T-cell (primary cell): ENCODE measurements at regions not wholly inside any gene's neighbourhood (a gene's known extent, or its start where the extent isn't known, plus 50 kb on each side); places are given as distances from the start of the nearest gene placed in this dataset.

Source experiments
- ATAC-seq, 4 experiments: fragments of 200-7000 bp in 3 of 4; fragments of 150-1000 bp in 1 of 4; cut with Tn5 transposase; replicated peaks in 1 of 4; 1 replicate in 3 of 4; 2 replicates in 1 of 4; pipeline ENCODE4 v1.10.0; 2021; ENCODE audit warnings: moderate library complexity in 3 of 4, mild to moderate bottlenecking in 2 of 4, moderate number of reproducible peaks in 1 of 4
- CTCF ChIA-PET, 2 donors: fragments of 300-600 bp; sonication (Branson Sonifier 250); formaldehyde crosslinking; loops; one replicate each; lab custom pipeline; 2022; ENCODE audit warnings: antibody characterized with exemption in 2 of 2; lab: Charles Lee
- POLR2A ChIA-PET, 2 donors: fragments of 300-600 bp; sonication (Branson Sonifier 250); formaldehyde crosslinking; loops; one replicate each; lab custom pipeline; 2022; ENCODE audit warnings: antibody characterized with exemption in 2 of 2; lab: Charles Lee
- DNase-seq, 35 experiments: peaks; one replicate each; pipeline versions ENCODE4 v3.0.0 to v3.0.0-alpha.2; 2013 to 2023
- H3K27ac ChIP-seq: one replicate; pipeline ENCODE4 v1.5.1; 2013; ENCODE audit warnings: low read length
- H3K27me3 ChIP-seq, 2 experiments: replicated peaks in 1 of 2; 1 replicate in 1 of 2; 2 replicates in 1 of 2; pipeline versions ENCODE4 v1.6.1 to v1.7.0; 2013; ENCODE audit warnings: low read length in 1 of 2, mixed read lengths in 1 of 2; ENCODE audit not compliant: control insufficient read depth in 2 of 2, insufficient read depth in 2 of 2; ENCODE audit errors: extremely low read depth in 1 of 2
- H3K36me3 ChIP-seq, 2 donors: 1 replicate in 1 of 2; 2 replicates in 1 of 2; pipeline versions ENCODE4 v1.6.1 to v1.7.0; 2013; ENCODE audit warnings: low read length in 1 of 2; ENCODE audit not compliant: control insufficient read depth in 2 of 2, insufficient read depth in 1 of 2; ENCODE audit errors: extremely low read depth in 1 of 2
- H3K4me1 ChIP-seq, 2 experiments: 1 replicate in 1 of 2; 2 replicates in 1 of 2; pipeline versions ENCODE4 v1.6.1 to v1.7.0; 2013; ENCODE audit warnings: low read length in 2 of 2, mixed read lengths in 1 of 2; ENCODE audit not compliant: insufficient read depth in 2 of 2, control insufficient read depth in 1 of 2; ENCODE audit errors: extremely low read depth in 1 of 2
- H3K4me3 ChIP-seq, 2 donors: 1 replicate in 1 of 2; 2 replicates in 1 of 2; pipeline versions ENCODE4 v1.5.1 to v1.7.0; 2013; ENCODE audit warnings: mild to moderate bottlenecking in 2 of 2, low read length in 1 of 2, moderate library complexity in 1 of 2; ENCODE audit not compliant: control insufficient read depth in 1 of 2; ENCODE audit errors: extremely low read depth in 1 of 2
- H3K9me3 ChIP-seq: 2 replicates; pipeline ENCODE4 v1.7.0; 2013
- H3K27ac Mint-ChIP-seq, 2 donors: one replicate each; pipeline ENCODE4 v1.8.0; 2020 to 2021; ENCODE audit warnings: mild to moderate bottlenecking in 2 of 2, mixed read lengths in 2 of 2
- H3K27me3 Mint-ChIP-seq, 2 donors: one replicate each; pipeline ENCODE4 v1.8.0; 2021 to 2022; ENCODE audit warnings: mixed read lengths in 2 of 2
- H3K36me3 Mint-ChIP-seq: one replicate; pipeline ENCODE4 v1.8.0; 2021; ENCODE audit warnings: mixed read lengths
- H3K4me1 Mint-ChIP-seq, 3 donors: one replicate each; pipeline ENCODE4 v1.8.0; 2020 to 2022; ENCODE audit warnings: mixed read lengths in 3 of 3, mild to moderate bottlenecking in 1 of 3
- H3K4me3 Mint-ChIP-seq, 3 donors: one replicate each; pipeline ENCODE4 v1.8.0; 2020 to 2022; ENCODE audit warnings: mild to moderate bottlenecking in 3 of 3, mixed read lengths in 3 of 3, moderate library complexity in 3 of 3
- H3K9me3 Mint-ChIP-seq, 3 donors: one replicate each; pipeline ENCODE4 v1.8.0; 2020 to 2022; ENCODE audit warnings: mixed read lengths in 3 of 3
- WGBS: methylation state at CpG from one replicate; pipeline ENCODE4 v1.1.5; 2013; ENCODE audit warnings: missing lambda C conversion rate; ENCODE audit not compliant: insufficient coverage; 5-methylcytosine and 5-hydroxymethylcytosine counted together

GRCh38 chr14:34072401-34072800 lies 121.5 kb upstream of the EGLN3 start:
- Histone ChIP-seq H3K4me3 (no peak overlapping the region), H3K4me1 (no peaks in the 10 kb centered on the region), H3K36me3 (no peaks in the 10 kb centered on the region), H3K27ac (no peak overlapping the region), H3K27me3 (no peaks in the 10 kb centered on the region), H3K9me3 (no peaks in the 10 kb centered on the region)
- ATAC-seq = no peak
- WGBS = 100% methylated on average over 1 of the region's 3 CpGs
- no peak for DNase-seq
- no peak overlapping the region for H3K4me3 Mint-ChIP-seq
- ChIA-PET POLR2A (no interaction called here), CTCF (no interaction called here)
- peaks cover 7 to 8% (median 7%) of the 10 kb centered on the region in 3 donors for H3K9me3 Mint-ChIP-seq
- no peak overlapping the region for H3K27ac Mint-ChIP-seq
- H3K4me1 Mint-ChIP-seq = no peaks in the 10 kb centered on the region
- H3K27me3 Mint-ChIP-seq = no peaks in the 10 kb centered on the region
- no peaks in the 10 kb centered on the region for H3K36me3 Mint-ChIP-seq

DNA sequence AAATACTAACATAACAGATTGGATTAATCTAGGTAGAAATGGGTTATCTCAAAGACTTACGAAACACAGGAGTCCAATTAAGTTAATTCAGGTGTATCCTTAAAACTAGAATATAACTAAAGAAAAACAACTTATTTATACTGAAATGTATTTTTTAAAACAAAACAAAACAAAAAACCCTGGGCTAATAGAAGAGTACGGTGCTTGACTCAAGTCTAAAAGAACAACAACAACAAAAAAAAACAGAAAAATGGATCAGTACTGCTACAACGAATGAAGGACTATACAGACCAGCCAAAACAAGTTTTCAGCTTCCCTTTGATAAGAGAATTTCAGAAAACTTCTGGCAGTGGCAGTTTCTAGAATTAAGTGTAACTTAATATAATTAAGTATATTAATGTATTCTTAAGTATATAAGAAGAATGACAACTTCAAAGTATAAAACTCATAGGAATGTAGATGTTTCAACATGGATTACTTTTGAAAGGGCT lies 120.1 kb upstream of the EGLN3 start:
- H3K4me3 ChIP-seq = no peak overlapping the region
- ATAC-seq = no peak
- peaks cover 7 to 8% (median 7%) of the 10 kb centered on the region in 3 donors for H3K9me3 Mint-ChIP-seq
- ChIA-PET POLR2A (no interaction called here), CTCF (no interaction called here)
- H3K27me3 Mint-ChIP-seq = no peaks in the 10 kb centered on the region
- no peaks in the 10 kb centered on the region for H3K36me3 ChIP-seq
- no peak overlapping the region for H3K4me3 Mint-ChIP-seq
- no peak for DNase-seq
- H3K9me3 ChIP-seq = no peaks in the 10 kb centered on the region
- no peak overlapping the region for H3K27ac ChIP-seq
- WGBS = no CpG with 5 or more reads among the region's 3 CpGs
- H3K36me3 Mint-ChIP-seq = no peaks in the 10 kb centered on the region
- no peak overlapping the region for H3K27ac Mint-ChIP-seq
- no peaks in the 10 kb centered on the region for H3K27me3 ChIP-seq
- H3K4me1 ChIP-seq = no peaks in the 10 kb centered on the region
- no peaks in the 10 kb centered on the region for H3K4me1 Mint-ChIP-seq

DNA sequence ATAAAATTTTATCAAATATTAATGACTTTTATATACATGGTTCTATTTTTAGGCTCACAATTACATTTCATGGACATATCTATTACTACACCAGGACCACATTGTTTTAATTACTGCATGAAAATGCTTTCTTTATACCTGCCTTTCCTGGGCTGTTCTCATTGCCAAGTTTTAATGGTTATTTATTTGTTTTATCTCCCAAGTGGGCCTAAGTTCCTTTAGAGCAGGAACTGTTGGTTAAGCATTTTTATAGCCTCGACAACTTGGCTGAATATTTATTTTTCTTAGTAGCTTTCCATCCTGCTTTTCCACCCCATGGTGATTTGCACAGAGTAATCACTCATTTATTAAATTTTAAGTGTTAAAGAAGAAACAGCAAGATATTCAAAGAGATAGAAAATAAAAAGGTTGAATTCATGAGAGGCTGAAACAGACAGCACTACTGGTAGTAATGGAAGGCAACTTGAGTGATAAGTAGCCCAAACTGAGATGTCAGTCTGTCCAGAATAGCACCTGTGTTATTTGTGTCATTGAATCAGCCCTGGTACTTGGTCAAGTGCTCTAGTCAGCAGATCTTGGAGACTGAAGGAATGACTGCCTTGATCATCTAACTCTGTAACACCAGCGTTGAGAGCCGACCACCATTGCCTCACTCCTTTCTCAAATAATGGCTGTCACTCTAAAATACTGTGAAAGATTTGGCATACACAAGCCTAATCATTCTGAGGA lies 119.1 kb upstream of the EGLN3 start:
- Mint-ChIP-seq H3K36me3 (no peaks in the 10 kb centered on the region), H3K4me1 (no peaks in the 10 kb centered on the region), H3K4me3 (no peak overlapping the region), H3K9me3 (peaks cover 7 to 8% (median 7%) of the 10 kb centered on the region in 3 donors), H3K27ac (no peak overlapping the region), H3K27me3 (no peaks in the 10 kb centered on the region)
- no peaks in the 10 kb centered on the region for H3K4me1 ChIP-seq
- no peaks in the 10 kb centered on the region for H3K9me3 ChIP-seq
- H3K4me3 ChIP-seq = no peak overlapping the region
- no peak overlapping the region for H3K27ac ChIP-seq
- ChIA-PET CTCF (no interaction called here), POLR2A (no interaction called here)
- no peak for ATAC-seq
- no peaks in the 10 kb centered on the region for H3K27me3 ChIP-seq
- DNase-seq = no peak
- whole genome bisulfite sequencing = no CpG with 5 or more reads among the region's 3 CpGs
- no peaks in the 10 kb centered on the region for H3K36me3 ChIP-seq

- no peak overlapping the region for H3K4me3 ChIP-seq
- H3K9me3 ChIP-seq = no peaks in the 10 kb centered on the region
- Mint-ChIP-seq H3K36me3 (no peaks in the 10 kb centered on the region), H3K27ac (no peak overlapping the region), H3K9me3 (peaks cover 2 to 7% (median 4%) of the 10 kb centered on the region in 3 donors), H3K4me3 (no peak overlapping the region), H3K27me3 (no peaks in the 10 kb centered on the region), H3K4me1 (no peaks in the 10 kb centered on the region)
- H3K4me1 ChIP-seq = no peaks in the 10 kb centered on the region
- no peaks in the 10 kb centered on the region for H3K27me3 ChIP-seq
- ChIA-PET POLR2A (no interaction called here), CTCF (interaction anchor here in 1 of 2 donors (1.6 kb wide), 1 partner anchor 9 kb away, joined by 3 read pairs; no protein-coding TSS in a partner anchor)
- WGBS = 80% methylated on average over 1 of the region's 3 CpGs
- DNase-seq (no peak), ATAC-seq (no peak)
- H3K27ac ChIP-seq = no peak overlapping the region
- no peaks in the 10 kb centered on the region for H3K36me3 ChIP-seq
These were observed 116.7 kb upstream of the EGLN3 start for GRCh38 chr14:34067587-34067986.

GRCh38 chr14:34065690-34066391 lies 115.0 kb upstream of the EGLN3 start:
- peaks cover 0 to 2% (median under 1%) of the 10 kb centered on the region in 3 donors for H3K4me1 Mint-ChIP-seq
- H3K4me3 Mint-ChIP-seq = no peak overlapping the region
- peaks cover 0 to 1% of the 10 kb centered on the region in 2 experiments for H3K4me1 ChIP-seq
- H3K27me3 Mint-ChIP-seq = peaks cover 4 to 9% of the 10 kb centered on the region in 2 donors
- no peaks in the 10 kb centered on the region for H3K36me3 Mint-ChIP-seq
- no peak overlapping the region for H3K27ac ChIP-seq
- ChIA-PET POLR2A (no interaction called here), CTCF (interaction anchor here in 1 of 2 donors (0.5 kb wide), 1 partner anchor 26 kb away, joined by 3 read pairs; no protein-coding TSS in a partner anchor)
- H3K27ac Mint-ChIP-seq = no peak overlapping the region
- H3K36me3 ChIP-seq = no peaks in the 10 kb centered on the region
- H3K9me3 Mint-ChIP-seq = no peaks in the 10 kb centered on the region
- H3K4me3 ChIP-seq = no peak overlapping the region
- no peak for ATAC-seq
- H3K27me3 ChIP-seq = peaks cover 0 to 2% of the 10 kb centered on the region in 2 experiments
- H3K9me3 ChIP-seq = no peaks in the 10 kb centered on the region
- WGBS = 83% methylated on average over 3 of the region's 4 CpGs
- DNase-seq = no peak

DNA sequence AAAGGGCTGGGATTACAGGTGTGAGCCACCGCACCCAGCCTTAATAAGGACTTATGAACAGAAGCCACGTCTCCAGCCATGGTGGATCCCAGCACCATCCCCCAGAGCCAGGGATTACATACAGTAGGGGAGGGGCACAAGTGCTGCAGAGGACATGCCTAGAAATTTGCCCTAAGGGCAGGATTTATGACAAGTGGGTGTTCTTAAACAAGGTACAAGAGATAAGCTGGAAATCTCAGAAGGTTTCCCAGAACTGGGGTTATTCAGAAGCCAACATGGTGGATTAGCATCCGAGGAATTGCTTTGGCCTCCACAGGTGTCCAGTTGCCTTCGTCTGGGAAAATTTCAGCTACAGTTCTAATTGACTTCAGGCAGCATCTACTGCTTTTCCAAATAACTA lies 114.4 kb upstream of the EGLN3 start:
- Mint-ChIP-seq H3K9me3 (no peaks in the 10 kb centered on the region), H3K27me3 (peaks cover 5 to 10% of the 10 kb centered on the region in 2 donors), H3K4me3 (no peak overlapping the region), H3K36me3 (no peaks in the 10 kb centered on the region), H3K4me1 (peaks cover 5 to 7% (median 6%) of the 10 kb centered on the region in 3 donors), H3K27ac (no peak overlapping the region)
- POLR2A ChIA-PET = no interaction called here
- Histone ChIP-seq H3K27me3 (peaks cover 0 to 5% of the 10 kb centered on the region in 2 experiments), H3K27ac (no peak overlapping the region), H3K4me3 (no peak overlapping the region), H3K4me1 (peaks cover 1 to 7% of the 10 kb centered on the region in 2 experiments), H3K9me3 (no peaks in the 10 kb centered on the region), H3K36me3 (no peaks in the 10 kb centered on the region)
- no peak for ATAC-seq
- 100% methylated on average over 1 of the region's 4 CpGs for WGBS
- CTCF ChIA-PET = interaction anchor here in 1 of 2 donors (0.5 kb wide), 1 partner anchor 27 kb away, joined by 3 read pairs; no protein-coding TSS in a partner anchor
- DNase-seq = no peak
